Epidermal melanocyte (primary cell): ENCODE measurements at regions not wholly inside any gene's neighbourhood (a gene's known extent, or its start where the extent isn't known, plus 50 kb on each side); places are given as distances from the start of the nearest gene placed in this dataset.

Source experiments
- DNase-seq: peaks from one replicate; pipeline ENCODE4 v3.0.0; 2011; ENCODE audit warnings: low spot score; ENCODE audit not compliant: insufficient read length

DNA sequence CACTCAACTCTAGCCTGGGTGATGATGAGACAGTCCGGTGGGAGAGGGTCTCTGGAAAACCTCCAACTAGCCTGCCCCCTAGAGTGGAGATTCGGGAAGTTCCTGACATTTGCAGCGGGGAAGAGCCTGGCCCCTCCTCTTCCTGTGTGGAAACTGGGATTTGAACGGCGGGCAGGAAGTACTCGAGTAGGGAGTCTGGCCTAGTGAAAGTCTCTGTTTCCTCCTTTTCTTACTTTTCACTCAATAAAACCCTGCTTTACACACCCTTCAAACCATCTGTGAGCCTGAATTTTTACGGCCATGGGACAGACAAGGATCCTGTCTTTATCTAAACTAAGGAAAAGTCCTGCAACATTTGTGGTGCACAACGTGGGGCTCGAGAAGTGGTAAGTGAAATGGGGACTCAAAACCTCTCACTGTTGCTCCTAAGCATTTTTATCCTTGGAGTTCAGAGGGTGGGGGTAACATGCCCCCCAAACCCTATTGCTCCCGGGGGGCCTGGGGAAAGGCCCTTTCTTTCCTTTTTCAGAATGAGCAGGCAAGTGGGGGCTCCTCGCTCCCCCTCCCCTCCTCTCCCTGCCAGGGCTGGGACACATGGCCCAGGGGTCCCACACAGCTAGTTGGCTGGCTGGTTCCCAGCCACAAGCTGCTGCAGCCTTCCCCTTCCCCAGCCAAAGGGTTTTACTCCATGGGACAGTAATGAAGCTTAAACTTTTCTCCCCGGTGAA is 224.7 kb upstream of the GBE1 start:
- no peak for DNase-seq

DNA sequence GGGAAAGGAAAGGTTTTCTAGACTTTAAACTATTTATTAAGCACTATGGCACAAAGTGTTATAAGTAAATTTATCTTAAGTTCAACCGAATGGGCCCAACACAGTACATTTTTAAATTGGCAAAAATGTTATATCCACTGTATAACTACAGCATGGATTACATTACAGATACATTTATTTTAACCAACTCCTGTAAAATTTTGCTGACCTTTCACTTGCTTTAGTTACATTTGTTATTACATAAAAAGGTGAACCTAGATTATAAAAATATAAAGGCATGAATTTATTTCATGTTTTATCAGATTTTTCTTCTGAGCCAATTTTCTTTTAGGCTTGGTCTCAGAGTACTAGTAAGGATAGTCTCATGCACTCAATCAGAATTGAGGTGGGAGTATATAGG is 221.9 kb upstream of the GBE1 start:
- DNase-seq = no peak

DNA sequence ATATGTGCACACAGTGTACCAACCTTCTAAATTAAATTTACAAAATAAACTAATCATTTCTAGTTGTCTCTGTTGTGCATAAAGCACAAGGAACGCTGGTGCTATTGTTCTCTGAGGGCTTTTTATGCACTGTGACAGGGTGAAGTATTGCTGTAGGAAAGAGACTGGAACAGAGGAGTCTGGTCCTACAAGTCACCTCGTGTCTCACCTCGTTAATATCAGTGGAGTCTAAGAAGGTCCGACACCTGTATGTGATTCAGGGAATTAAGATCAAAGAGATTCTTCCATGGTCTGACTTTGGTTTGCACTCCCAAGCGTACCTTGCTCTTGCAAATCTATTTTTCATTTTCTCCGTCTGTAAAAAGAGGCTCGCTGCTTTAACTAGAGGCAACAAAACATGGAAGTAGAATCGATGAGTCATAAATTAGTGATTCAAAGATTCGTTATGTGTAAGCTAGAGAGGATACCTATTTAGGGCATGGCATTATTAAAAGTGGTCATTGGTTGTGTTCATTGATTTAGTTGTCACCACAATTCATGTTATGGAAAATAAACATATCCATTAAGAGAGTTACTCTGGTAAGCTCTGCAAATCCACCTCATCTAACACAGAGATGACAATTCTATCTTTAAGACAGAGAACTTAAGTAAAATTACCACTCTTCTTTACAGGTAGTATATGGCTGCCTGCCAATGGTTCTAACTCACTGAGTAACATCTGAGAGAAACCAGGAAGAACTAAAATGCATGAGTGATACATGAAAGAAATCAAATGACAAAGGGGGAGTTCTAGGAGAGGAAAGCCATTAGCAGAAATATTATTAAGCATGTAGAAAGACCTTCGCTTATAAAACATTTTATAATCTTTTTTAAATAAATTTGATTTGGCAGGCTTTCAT is 219.4 kb upstream of the GBE1 start:
- no peak for DNase-seq

DNA sequence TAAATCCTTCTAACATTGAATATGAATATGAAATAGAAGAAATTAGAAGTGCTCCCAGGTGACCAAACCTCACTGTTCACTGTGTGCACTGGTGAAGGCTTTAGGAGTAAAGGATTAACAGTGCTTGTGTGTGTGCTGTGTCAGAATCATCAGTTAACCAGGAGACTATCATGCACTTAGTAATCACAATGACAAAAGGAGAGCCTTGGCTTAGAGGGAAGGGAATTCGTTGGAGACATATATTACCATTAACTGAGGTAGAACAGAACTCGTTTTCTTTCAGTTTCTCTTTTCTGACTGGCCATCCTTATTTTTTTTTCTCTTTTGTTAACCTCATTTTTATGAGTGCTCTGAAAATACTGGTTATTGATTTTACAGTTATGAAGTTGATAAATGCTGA is 213.3 kb upstream of the GBE1 start:
- DNase-seq = no peak

DNA sequence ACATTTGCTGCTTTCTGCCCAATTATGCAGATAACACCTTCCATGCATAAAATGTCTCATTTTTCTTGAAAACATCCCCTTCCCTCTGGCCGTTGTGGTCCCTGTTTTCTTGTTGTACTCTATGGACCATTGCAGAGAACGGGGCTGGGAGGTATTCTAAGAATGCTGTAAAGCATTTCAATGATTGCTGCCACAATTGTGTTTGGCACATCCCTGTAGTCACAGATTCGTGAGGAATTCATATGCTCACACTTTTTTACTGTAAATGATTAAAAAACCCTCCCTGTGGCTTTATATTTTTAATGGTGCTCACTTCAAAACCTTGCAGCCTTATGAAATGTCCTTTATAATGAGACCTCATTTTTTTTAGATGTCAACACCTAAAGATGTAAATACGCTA is 207.2 kb upstream of the GBE1 start:
- no peak for DNase-seq

DNA sequence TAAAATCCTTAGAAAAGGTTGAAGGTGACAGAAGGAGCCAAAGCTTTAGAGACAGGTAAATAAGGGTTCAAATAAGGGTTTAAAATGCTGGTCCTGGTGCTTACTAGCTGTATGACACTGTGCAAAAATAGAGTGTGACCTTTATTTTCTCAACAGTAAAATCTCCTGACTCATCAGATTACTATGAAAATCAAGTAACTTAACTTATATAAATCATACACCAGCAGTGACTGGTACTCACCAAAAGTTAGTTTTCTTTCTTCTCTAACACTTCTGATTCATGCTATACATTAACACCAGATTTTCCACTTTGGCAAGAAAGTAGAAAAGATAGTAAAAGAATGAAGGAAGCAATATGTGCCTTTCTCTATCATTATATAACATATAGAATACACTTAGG is 205.9 kb upstream of the GBE1 start:
- DNase-seq = no peak

DNA sequence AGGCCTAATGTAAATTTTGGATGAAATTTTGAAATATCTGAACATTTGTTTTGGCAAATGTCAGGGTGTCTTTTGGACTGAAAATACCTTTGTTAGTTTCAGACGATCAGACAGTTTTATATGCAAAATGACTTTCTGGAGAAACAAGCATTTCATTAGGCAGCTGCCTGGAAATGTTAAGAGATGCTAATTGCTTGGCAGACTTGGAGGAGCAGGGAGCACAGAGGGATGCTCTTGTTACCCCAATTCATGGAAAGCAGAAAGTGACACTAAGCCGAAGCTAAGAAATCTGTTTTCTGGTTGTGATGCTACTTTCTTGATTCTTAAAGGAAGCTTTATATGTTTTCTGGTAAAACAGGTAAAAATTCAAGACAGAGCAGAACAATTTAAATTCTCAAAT is 204.3 kb upstream of the GBE1 start:
- no peak for DNase-seq

DNA sequence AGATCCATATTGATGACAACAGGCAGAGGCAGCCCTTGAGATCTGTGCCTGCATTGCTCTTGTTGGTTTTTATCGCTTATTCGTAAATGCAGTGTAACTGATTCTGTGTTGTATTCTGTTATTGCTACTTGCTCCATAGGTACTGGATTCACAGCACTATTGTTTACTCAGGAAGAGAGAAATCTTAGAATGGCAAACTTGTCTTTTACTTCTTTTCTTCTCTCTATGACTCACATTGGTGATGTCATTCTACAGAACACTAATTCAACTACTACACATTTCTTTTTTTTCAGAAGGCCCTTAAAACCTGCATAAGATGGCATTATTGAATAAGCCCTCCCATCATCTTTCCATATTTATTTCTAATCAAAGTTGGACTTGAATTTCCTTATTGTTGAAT is 201.0 kb upstream of the GBE1 start:
- no peak for DNase-seq

DNA sequence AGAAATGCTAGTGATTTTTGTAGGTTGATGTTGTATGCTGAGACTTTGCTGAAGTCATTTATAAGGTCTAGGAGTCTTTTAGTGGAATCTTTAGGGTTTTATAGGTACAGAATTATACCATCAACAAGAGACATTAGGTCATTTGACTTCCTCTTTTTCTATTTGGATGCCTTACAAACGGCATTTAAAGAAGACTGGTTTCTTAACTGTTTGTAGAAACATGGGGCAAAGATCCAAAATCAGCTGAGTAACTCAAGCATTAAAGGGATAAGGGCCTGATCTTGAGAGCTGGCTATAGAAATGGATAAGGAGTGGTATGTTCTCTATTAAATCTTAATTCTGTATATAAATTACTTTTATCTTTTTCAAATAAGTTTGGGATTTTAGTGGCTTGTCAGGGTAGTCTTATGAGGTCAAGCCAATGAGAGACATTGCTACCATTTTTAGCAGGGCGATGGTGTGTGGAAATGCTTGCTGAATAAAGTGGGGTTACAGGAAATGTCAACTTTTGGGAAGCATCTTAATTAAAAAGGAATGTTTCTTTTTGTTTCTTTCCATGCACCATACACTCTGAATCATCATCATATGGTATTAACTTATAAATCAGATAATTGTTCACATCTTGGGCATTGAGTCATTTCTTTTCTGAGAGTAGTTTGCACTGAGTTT is 197.7 kb upstream of the GBE1 start:
- DNase-seq = no peak

DNA sequence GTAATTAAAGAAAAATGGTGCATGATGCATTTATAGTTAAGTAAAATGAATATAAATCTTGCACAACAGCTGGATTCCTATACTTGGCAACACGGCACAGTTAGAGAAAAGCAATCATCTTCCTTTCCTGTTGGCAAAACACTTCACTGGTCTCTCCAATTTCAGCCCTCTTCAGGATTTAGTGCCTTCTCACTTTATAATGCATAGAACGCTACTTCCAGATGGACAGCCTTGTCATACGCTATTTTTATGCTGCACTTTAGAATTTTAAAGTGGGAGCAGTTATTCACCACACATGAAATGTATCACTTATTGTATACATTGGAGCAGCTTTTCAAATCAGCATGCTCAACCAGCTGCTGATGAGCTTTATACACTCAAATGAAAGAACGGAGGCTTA is 194.4 kb upstream of the GBE1 start:
- no peak for DNase-seq

DNA sequence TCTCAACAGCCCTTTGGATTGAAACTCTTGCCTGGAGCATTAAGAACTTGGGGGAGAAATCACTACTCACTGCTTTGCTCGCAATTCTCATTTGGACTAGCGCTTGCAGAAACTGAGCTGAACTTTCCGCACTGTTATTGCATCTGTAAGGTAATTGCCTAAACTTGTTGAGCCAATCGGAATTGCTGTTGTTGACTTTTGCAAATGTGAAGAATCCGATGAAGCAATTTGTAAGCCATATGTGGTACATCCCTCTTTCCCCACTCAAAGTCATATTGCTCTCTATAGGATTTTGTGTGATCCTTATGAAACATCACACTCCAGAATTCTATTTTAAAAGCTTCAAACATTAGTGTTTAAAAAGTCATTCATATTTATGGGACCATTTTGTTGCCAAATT is 191.7 kb upstream of the GBE1 start:
- DNase-seq = no peak

DNA sequence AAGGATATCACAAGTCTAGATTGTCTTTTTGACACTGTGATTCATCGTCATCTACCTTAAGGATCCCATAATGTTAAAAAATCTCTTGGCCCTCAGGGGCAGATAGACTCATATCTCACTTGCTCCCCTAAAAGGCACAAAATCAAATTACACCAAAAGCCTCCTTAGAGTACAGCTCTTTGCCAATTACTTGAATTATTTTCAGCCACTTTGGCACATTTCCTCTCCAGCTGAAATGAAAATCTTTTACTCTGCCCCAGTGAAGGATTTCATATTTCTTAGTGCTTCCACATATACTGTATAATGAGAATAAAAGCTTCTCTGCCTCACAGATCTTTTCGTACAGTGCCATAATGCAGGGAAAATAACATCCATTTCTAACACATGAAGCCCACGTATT is 190.7 kb upstream of the GBE1 start:
- no peak for DNase-seq

DNA sequence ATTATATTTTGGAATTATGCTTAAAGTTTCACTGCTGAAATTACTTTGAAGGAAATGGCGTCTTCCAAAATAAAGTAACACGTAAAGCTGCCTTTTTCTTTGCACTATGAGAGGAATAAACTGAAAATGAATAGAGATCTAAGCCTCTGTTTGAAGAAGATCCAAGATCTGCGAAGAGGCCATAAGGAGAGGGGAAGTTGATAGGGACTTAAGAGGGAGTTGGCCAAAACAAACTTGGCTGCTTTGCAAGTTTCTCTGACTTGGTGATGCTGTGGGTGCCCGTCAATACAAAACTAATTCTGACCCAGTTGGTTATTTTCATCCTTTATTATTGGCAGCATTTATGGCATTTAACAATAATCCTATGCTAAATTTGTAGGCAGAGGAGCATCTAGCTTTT is 190.2 kb upstream of the GBE1 start:
- DNase-seq = no peak

DNA sequence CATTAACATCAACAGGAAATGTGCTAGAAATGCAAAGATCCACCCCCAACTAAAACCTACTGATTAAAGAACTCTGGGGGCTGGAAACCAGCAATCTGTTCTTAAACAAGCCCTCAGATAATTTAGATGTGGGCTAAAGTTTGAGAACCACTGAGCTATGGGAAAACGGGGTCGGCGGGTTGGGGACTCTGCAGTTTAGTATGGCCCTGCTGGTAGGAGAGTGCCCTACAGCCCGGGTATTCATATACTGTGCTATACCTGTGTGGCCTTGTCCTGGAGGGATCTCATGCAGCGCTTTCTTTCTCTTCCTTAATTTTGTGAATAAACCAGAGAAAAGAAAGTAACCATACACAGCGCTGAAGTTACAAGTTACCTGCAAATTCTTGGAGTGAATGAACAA is 189.7 kb upstream of the GBE1 start:
- DNase-seq = no peak

DNA sequence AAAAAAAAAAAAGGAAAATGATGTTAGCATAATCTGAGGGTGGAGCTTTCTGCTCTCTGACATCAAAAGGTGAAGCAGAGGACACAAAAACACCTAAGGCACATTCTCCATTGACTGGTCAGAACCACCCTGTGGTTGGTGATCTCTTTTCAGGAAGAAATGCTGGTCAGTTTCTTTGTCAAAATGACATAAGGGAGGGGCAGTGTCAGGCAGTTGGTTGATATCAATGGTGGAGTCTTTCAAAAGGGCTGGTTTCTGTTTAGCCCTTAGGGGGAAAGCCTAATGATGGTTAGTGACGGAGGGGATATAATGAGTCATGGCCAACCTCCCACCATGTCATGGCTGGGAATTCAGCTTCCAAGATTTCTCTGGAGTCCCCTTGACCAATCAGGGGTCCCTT is 185.9 kb upstream of the GBE1 start:
- DNase-seq = no peak

DNA sequence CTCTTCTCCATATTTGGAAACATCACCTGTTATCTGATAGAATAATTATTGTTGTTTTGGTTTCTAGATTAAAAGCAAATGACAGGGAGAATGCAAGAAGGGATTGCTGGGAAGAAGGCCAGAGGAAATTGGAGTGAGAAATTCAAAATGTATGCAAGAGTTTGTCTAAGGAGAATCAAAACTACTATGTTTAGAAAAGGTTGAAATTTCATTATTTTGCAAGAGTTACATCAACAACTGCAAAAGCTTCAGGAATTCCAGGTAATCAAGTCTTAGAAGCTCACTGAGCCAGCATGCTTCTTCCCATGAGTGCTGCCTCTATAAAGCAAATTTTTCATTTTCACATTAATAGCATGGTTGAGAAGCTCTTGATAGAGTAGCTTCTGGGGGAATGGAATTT is 177.2 kb upstream of the GBE1 start:
- no peak for DNase-seq

DNA sequence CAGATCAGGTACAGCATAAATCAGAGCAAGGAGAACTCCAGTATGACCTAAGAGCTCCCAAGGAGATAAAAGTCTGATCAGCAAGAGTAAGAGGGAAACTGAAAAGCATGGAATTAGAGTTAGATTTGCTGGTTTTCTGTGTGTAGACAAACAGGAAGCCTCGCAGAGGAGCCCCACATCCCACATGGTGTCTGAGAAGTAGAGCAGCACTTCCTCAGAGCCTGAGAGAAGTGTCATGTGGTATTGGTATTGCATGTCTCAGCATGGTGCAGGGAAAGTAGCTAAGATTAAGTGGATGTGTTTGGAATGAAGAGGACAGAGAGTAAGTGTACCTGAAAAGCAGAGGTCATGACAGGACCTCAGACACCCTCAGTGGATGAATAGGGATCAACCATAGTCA is 175.4 kb upstream of the GBE1 start:
- DNase-seq = no peak

DNA sequence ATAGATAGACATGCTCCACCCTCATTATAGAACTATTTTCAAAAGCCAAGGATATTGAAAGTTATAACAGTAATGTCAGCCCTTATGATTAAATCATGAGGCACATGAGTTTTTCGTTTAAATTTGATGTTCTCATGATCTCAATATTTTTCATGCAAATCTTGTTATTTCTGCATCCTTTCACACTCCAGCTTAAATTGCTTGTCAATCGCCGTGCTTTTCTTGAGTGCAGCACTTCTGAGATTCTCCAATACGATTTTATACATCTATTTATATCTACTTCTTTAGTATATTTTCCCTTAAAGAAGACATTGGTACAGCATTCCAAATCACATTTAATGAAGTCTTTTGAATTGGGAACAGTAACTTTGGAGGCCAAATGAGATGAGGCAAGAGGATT is 171.2 kb upstream of the GBE1 start:
- DNase-seq = no peak

DNA sequence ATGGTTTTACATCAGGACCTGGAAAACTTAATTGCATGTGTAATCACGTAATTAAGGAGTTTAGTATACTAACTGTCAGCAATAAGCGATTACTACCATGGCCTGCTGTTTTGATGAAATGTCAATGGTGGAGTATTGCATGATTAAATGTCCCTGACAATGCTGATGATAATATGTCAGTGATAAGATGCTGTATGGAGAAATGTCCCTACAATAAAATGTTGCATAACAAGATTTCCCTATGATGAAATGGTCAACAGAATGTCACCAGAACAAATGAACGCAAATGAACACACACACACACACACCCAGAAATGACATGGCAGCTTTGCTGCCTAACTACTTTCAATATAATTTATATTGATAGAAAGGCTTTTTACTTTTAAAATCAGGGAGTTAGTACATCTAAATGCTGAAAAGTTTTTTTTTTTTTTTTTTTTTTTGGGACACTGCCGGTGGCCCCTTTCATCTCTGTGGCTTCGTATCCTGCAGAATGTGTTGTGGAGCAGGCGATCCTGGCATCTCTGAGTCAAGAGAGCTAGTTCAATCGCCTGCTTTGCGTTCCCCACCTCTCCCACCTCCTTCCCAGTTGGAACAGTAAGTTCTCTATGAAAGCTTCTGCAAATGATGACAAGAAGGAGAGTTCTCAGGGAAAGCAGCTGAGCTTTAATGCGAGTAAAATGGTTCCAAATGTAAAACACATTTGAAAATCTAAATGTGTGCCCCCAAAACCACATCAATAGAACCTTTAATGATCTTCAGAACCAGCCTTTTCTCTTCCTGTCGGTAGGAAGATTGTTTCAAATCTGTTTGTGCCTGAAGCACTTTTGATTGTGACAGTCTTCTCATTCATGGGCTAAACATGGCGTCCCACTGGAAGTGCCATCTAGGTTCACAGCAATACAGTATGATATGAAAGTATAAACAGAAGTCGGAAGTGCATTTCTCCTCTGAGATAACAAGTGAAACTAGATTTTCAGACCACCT is 170.1 kb upstream of the GBE1 start:
- no peak for DNase-seq

DNA sequence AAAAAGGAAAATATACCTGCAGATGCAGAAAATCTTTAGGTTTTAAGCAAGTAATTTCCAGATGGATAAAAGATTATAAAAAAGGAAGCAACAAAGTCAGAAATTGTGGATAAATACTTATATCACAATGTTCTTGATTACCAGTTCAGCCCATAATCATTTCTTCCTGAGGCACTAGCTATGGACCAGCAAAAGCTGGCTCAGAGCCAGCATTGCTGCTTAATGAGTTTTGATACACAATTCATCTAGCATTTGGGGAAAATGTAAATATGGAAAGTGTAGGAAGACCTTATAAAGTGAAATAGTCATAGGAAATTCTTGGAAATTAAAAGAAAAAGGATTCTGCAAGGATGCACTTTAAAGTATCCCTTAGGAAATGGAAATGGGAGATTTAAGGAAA is 168.3 kb upstream of the GBE1 start:
- no peak for DNase-seq

DNA sequence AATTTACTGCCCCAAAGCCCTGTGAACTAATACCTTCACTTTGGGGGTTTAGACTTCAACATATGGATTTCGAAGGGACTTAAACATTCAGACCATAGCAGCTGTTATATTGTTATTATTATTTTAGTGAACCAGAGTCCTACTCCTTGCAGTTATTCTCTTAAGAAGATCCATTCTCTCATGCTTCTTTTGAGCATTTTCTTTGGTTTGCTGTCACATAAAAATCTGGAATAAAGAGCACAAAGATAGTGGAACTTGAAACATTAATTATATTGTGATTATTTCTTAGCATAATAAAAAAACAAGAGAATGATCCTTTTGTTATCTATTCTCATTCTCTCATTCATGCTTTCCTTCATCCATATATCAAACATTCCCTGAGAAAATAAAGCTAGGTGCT is 166.4 kb upstream of the GBE1 start:
- DNase-seq = no peak
